HT1080 (cell line): ENCODE measurements at regions not wholly inside any gene's neighbourhood (a gene's known extent, or its start where the extent isn't known, plus 50 kb on each side); places are given as distances from the start of the nearest gene placed in this dataset.
"Not testable (repeated sequence)": the region's sequence is repeated elsewhere in the genome, so short reads cannot be mapped to it uniquely, and the experiment has no call there.

ENCODE experiments used
- DNase-seq: peaks from one replicate; pipeline ENCODE4 v3.0.0-alpha.2; 2015; ENCODE audit warnings: low read depth

DNA sequence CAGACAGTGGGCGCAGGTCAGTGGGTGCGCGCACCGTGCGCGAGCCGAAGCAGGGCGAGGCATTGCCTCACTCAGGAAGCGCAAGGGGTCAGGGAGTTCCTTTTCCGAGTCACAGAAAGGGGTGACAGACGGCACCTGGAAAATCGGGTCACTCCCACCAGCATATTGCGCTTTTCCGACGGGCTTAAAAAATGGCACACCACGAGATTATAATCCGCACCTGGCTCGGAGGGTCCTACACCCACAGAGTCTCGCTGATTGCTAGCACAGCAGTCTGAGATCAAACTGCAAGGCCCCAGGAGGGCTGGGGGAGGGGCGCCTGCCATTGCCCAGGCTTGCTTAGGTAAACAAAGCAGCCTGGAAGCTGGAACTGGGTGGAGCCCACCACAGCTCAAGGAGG lies 372.2 kb downstream of the NKX6-1 start:
- not testable (repeated sequence) for DNase-seq

DNA sequence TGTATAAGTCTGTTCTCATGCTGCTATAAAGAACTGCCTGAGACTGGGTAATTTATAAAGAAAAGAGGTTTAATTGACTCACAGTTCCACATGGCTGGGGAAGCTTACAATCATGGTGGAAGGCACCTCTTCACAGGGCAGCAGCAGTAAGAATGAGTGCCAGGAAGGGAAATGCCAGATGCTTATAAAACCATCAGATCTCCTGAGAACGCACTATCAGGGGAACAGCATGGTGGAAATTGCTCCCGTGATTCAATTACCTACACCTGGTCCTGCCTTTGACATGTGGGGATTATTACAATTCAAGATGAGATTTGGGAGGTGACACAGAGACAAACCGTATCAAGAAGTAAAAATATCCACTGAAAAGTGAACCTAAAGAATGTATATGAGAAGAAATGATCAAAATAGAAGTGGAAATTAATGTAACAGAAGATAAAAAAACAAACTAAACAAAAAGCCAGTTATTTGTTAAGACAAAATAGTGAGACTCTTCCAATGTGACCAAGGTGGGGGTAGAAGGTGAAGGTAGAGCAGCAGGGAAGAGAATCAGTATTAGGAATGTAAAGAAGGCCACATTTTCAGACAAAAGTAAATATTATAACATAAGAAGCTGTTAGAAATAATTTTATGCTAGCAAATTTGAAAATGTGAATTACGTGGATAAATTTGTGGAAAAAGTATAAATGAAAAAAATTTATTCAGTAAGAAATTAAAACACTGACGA lies 372.9 kb downstream of the NKX6-1 start:
- DNase-seq: no peak

DNA sequence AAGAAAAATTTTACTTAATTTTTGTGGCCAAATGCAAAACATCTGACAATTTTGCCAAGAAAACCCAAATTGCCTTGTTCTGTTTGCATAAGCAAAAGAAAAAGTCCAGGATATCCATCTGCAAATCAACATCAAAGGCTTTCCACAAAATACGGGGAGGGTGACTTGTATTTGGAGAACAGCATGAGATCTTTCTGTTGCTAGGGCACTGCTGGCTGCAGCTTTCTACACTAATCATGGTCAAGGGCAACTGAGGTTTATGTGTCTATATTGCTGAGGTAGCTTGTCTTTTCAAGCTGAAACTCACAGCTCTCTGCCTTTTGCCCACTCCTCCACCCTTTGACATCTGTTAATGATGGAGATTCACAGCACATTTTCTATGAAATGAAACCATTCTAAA lies 389.1 kb downstream of the NKX6-1 start:
- DNase-seq: no peak

DNA sequence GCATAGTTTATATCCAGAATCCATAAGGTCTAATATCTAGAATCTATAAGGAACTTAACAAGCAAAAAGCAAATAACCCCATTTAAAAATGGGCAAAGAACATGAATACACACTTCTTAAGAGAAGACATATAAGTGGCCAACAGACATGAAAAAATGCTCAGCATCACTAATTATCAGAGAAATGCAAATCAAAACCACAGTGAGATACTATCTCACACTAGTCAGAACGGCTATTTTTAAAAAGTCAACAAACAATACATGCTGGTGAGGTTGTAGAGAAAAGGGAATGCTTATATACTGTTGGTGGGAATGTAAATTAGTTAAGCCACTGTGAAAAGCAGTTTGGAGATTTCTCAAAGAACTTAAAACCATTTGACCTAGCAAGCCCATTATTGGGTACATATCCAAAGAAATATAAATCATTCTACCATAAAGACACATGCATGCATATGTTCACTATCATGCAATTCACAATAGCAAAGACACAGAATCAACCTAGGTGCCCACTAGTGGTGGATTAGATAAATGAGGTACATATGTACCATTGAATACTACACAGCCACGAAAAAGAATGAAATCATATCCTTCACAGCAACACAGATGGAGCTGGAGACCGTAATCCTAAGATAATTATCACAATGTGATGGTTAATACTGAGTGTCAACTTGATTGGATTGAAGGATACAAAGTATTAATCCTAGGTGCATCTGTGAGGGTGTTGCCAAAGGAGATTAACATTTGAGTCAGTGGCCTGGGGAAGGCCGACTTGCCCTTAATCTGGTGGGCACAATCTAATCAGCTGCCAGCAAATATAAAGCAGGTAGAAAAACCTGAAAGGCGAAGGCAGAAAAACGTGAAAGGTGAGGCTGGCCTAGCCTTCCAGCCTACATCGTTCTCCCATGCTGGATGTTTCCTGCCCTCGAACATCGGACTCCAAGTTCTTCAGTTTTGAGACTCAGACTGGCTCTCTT lies 397.2 kb downstream of the NKX6-1 start:
- not testable (repeated sequence) for DNase-seq

DNA sequence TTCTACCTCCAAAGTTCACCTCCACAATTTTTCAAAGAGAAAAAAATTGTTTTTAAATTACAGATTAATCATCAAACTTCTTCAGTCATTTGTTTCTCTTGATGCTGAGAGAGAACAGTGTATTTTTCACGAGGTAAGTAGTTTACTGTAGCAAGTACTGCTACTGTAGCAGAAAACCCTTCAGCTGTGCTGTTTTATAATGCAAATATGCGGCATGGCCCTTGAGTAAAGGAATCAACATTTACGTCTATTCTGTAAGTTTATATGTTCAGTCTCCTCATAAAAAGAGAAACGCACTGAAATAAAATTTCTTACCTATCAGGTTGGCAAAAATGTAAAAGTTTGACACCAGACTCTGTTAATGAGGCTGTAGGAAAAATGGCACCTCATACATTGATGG lies 399.0 kb downstream of the NKX6-1 start:
- no peak for DNase-seq

DNA sequence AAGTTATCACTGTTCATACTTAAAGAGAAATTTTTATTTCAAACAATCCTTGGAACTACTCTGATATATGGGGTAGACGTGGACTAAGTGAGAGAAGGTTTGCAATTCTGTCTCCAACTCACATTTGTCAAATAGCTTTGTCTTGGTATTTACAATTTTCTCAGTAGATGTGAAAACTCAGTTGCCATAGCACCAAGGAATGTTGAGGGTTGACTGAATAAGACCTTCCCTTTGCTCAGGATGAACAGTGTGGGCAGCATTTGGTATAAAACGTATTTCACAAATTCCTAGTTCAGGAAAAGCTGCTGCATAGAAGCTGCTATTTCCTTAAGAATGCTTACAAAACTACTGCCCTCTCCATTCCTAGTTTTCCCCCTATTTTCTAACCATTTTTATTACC lies 399.5 kb downstream of the NKX6-1 start:
- DNase-seq: no peak

DNA sequence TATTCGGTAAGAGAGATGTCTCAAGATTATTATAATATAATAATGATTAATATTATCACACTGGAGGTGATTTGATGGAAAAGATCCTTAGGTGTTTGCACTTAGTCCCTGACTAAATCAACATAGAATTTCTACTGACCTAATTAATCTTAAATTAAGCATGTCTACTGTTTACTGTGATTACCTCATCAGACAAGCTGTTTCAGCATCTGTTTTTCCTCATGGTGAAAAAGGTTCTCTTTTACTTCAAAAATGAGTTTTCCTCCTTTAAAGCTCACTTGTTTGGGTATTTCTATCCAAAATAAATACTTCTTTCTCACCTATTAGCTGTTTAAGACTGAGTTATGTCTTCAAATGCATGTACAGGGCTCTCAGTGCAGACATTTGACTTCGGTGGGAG lies 407.8 kb downstream of the NKX6-1 start:
- DNase-seq: no peak

DNA sequence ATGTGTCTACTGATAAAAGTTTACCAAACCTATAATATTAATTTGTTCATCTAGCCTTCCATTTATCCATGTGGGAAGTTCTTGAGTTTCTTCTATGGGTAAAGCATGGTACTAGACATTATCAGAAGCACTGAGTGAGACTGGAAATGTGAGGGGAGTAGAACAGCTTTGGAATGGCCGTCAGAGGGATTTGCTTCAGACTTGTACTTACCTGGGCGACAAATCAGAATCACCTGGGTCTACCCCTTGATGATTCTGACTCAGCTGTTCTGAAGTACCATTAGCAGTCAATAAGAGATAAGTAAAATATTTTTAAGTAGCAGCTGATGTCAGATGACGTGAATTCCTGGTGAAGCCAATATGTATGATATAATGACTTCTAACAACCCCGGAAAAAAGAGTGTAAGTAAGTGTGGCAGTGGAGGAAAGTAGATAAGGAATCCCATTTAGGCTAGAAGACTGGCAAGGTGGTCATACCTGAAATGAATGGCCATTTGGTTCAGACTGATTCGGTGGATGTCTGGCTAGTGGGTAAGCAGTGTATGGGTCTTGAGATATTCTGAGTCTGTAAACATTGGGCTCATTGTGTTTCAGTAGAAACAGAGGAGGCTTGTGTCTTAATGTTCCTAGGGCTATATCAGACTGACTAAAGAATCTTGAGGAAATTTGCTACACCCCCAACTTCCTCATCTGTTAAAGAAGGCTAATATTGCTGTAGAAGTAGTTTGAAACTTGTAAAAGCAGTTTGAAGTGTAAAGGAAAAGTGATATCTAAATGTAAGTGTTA lies 409.2 kb downstream of the NKX6-1 start:
- no peak for DNase-seq

DNA sequence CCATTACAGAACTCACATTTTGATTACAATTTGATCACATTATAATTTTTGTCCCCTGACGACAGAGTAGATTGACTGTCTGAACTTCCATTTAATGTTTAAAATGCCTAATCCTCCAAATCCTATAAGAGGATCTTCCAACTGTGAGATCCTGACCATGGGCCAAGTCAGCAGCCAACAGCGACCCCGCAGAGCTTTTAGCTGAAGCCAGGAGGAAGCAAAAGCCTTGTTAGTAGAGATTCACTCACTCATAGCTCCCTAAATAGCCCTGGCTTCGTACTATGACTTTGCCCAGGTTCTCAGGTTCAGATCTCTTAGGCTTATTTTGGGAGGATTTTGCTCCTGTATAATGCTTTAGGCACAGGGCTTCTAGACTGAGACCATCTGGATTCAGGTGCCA lies 413.1 kb downstream of the NKX6-1 start:
- DNase-seq: no peak

DNA sequence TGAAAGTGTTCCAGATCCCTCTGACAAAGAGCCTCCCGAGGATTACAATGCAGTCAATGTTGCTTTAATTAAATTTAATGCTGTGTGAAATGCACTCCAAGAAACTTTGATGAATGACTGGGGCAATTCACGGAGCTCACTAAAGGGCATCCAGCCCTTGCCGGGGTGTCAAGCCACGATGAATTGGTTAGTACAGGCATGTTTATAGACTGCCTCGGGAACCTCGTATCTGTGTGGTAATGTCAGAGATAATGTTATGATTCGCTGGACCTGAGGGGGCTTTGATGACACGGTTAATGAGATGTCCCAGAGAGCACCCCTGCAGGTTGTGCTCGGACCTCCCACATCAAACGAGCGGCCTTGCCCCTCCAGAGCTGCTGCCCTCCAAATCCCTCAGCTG lies 428.8 kb downstream of the NKX6-1 start:
- no peak for DNase-seq

DNA sequence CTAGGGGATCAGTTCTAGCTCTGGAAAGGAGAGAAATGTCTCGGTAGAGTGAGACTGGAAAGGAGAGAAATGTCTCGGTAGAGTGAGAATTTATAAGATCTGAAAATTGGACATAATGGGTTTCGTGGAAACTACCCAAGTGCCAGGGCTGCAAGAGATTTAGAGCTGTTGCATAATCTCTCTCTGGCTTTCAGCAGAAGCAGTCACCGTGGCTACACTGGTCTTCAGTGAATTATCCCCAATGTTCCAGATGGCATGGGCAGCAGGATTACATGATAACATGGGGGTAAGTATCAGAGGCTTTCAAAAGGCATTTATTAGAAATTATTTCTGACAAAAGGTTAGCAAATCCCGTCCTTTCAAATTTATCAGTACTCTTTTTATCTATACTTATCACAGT lies 435.5 kb downstream of the NKX6-1 start:
- DNase-seq: no peak

DNA sequence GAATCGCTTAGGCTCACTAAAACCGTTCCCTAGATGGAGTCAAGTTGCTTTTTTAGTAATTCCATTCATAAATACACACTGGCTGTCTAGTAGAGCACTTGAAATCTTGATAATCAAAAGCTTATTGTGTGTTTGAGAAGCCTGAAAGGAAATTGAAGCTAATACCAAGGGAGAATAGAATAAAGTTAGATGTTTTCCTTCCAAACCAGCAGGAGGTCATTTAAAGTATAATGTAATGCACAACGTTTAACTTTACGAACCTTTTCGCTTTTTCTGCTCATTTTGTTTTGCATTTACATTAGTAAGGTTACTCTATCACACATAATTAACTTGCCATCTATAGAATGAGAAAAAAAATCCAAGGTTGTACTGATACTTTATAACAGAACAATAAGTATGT lies 440.9 kb downstream of the NKX6-1 start:
- DNase-seq: no peak

DNA sequence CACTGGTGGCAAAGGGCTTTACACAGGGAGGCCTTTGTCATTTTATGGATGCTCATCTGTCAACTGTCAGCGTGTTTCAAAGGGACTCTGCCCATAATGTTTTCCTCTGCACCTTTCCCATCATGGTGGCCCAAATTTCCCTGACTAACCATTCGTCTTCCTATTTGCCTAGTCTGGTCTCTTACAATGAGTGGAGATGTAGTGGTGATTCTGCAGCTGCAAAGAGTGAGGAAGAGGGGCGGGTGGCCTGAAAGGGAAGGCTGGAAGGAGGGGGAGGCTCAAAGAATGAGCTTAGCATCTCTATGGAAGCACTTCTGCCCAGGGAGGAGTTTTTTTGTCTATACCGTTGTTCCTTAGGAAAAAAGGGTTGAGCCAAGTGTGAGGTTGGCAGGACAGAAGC lies 447.5 kb downstream of the NKX6-1 start:
- DNase-seq: no peak

DNA sequence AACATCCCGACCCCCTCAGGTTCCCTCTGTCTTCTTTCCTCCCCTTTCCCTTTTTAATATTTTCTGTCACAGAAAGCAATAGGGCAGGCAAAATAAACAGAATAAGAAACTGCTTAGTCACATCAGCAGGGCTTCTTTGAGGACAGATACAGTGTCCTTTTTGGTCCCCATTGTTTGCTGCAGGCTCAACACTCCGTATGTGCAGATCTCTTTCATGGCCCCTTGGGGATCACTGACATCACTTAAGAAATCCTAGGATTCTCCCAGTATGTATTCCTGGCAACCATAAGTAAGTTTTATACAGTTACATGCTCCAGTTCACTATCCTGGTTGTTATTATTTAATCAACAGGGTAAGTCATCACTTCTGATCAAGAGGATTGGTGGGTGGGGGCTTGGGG lies 448.0 kb downstream of the NKX6-1 start:
- no peak for DNase-seq

DNA sequence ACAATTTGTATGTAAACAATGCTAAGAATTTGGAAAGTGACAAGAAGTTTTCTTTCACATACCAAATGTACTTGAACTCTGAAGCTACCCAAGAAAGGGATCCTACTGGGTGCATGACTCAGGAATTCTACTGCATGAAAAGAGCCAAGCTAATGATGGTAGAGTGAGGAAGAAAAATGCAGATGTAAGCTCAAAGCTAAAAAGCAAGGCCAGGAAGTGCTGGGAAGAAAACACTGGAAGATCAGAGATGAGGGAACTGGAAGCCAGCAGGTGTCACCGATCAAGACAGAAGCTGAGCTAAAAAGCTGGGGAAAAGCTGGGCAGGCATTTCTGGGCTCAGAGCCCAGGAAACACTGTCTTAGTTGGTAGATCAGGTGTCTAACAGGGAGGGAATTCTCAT lies 449.1 kb downstream of the NKX6-1 start:
- DNase-seq: peak; percentile 7

DNA sequence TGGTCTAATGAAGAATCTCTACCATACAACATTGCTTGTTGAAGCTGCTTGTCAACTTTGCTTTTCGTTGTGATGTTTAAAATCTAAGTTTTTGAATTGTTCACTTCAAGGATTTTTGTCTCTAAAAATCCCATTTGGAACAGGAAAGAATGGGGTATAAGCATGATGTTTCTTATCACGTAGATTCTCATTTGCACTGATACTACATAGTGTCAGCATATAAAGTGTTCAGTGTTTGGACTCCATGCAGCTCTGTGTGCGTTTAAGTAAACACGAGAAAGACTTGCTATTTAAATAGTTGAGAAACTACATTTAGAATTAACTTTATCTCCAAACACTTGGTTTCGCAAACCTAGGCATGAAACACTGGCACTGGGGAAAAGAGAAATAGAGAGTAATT lies 452.5 kb downstream of the NKX6-1 start:
- DNase-seq: no peak

DNA sequence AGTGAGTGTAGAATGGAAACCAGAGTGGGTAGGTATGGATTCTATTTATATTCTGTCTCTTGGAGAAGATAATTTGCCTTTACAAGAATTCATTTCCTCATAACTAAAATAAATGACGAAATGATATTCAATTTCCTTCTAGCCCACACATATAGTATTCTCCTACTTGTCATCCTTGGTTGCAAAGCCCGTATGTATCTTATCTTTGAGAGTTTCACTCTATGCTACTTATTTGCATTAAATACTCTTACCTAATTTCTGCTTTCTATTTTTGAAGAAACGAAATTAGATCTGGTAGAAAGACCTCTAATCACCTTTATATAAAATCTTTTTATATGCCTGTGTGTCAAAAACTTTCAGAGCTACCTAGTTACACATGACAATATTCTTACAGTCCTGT lies 457.7 kb downstream of the NKX6-1 start:
- DNase-seq: no peak

DNA sequence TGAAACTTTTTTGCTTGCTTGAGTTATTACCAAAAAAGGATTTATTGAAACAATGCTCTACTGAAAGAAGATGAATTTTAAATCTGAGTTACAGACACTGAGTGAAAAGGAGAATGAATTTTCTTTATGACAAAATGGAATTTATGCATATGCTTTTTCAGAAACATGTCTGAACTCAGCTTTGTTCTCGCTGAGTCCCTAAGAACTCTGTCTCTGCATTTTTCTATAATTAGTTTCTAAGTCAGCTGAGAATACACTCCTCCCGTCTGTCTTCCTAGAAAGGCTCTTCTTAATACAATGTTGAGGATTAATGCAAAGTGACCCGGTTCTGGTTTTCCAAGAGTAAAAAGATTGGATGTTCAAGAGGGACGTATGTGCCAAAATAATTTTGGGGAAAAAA lies 463.5 kb downstream of the NKX6-1 start:
- no peak for DNase-seq

DNA sequence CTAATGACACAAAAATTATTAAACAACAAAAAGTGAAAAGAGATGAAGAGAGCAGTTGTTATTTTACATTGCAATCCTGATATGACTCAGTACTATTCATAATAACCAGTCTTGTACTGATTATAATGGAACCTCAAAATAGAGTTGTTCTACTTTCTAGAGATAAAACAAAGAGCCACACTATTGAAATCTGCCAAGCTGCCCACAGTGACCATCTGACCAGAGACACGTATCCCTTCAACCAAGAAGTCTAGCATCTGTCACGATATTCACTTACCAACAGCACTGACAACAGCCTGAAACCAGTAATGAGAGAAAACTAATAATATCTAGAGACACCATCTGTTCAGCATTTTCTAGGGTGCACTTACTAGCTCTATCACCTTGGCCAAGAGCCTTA lies 466.7 kb downstream of the NKX6-1 start:
- no peak for DNase-seq

DNA sequence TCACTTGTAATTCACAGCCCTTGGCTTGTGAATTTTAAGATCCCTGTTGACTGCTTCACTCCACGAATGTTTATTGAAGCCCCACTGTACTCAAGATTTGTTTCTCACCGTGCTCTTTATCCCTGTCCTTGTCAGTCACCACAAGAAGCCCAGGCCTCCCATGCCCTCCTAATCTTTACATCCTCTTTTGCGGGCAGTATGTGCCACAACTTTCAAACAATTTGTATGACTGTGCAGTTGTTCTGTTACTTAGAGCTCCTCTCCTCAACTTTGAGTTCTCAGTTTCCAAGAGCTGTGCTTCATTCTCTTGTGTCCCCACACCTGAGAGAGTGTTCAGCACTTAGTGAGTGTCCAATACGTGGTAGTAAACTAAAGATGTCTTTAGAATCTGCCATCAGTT lies 467.7 kb downstream of the NKX6-1 start:
- DNase-seq: peak; percentile 1

DNA sequence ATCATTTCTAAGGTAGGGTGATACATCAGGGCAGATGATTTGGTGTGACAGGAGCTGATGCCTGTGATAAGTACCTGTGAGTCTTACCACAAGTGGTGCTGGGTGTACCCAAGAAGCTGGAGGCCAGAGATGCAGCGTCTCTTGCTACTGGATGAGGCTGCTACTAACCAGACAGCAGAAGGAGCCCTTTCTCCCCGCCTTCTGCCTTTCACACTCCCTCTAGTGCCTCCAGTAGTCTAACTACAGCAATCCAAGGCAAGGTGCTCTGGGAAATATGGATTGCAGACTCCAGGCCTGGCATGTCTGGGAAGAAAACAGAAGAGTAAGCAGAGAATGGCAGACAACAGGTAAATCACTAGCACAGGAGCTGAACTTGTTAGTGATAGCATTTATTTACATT lies 470.8 kb downstream of the NKX6-1 start:
- DNase-seq: peak; percentile 29

DNA sequence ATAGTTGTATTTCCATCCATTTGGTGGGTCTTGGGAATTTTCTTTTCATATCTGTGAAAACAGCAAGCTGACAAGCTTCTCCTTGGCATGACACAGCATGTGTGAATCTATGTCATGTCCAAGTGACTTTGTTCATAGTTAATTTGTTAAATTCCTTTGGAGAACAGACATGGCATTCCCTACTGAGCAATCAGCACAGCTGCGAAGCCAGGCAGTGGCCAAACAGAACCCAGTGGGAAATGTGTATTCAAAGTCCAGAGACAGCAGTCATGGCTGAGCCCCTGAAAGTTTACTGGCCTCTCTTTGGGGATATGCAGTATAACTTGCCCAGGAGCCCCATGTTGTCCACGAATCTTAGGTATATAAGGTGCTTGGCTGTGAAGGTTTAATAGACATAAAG lies 474.7 kb downstream of the NKX6-1 start:
- DNase-seq: no peak
